Spinal cord (tissue), 9 donors: ENCODE measurements at regions not wholly inside any gene's neighbourhood (a gene's known extent, or its start where the extent isn't known, plus 50 kb on each side); places are given as distances from the start of the nearest gene placed in this dataset.

Source experiments
- DNase-seq, 6 donors: peaks; one replicate each; pipeline versions ENCODE4 v3.0.0 to v3.0.0-alpha.2; 2013 to 2015; ENCODE audit warnings: low spot score in 6 of 6, low read depth in 4 of 6
- H3K27ac ChIP-seq: one replicate; pipeline ENCODE4 v1.5.1; 2013; ENCODE audit warnings: low read depth, low read length, control low read depth
- H3K27me3 ChIP-seq: one replicate; pipeline ENCODE4 v1.6.1; 2013; ENCODE audit warnings: low read length; ENCODE audit not compliant: control insufficient read depth, insufficient read depth
- H3K36me3 ChIP-seq: one replicate; pipeline ENCODE4 v1.6.1; 2013; ENCODE audit warnings: low read length; ENCODE audit not compliant: control insufficient read depth, insufficient read depth
- H3K4me1 ChIP-seq: one replicate; pipeline ENCODE4 v1.6.1; 2013; ENCODE audit warnings: low read length; ENCODE audit not compliant: control insufficient read depth, insufficient read depth
- H3K4me3 ChIP-seq: one replicate; pipeline ENCODE4 v1.5.1; 2013; ENCODE audit warnings: low read depth, low read length, control low read depth
- H3K9me3 ChIP-seq: one replicate; pipeline ENCODE4 v1.6.1; 2013; ENCODE audit warnings: low read length; ENCODE audit not compliant: control insufficient read depth, insufficient read depth
- WGBS: methylation state at CpG from one replicate; pipeline ENCODE4 v1.1.5; 2013; ENCODE audit warnings: missing lambda C conversion rate; ENCODE audit not compliant: insufficient coverage; 5-methylcytosine and 5-hydroxymethylcytosine counted together
- donor health status: healthy.

- no peaks in the 10 kb centered on the region for H3K27me3 ChIP-seq
- no peaks in the 10 kb centered on the region for H3K9me3 ChIP-seq
- H3K4me1 ChIP-seq, result no peaks in the 10 kb centered on the region
- no peaks in the 10 kb centered on the region for H3K36me3 ChIP-seq
- H3K27ac ChIP-seq, result no peak overlapping the region
- 50% methylated on average over 2 of the region's 2 CpGs for WGBS
- no peak overlapping the region for H3K4me3 ChIP-seq
- DNase-seq, result peak in 1 of 6 donors; percentile 18
These were observed 1090.4 kb upstream of the RAG2 start for GRCh38 chr11:37688456-37688855.

GRCh38 chr11:37687130-37687529, 1089.1 kb upstream of the RAG2 start:
- Histone ChIP-seq H3K36me3 (no peaks in the 10 kb centered on the region), H3K9me3 (no peaks in the 10 kb centered on the region), H3K27me3 (no peaks in the 10 kb centered on the region), H3K27ac (no peak overlapping the region), H3K4me1 (no peaks in the 10 kb centered on the region), H3K4me3 (no peak overlapping the region)
- no peak for DNase-seq

- H3K4me3 ChIP-seq, result no peak overlapping the region
- H3K27me3 ChIP-seq, result no peaks in the 10 kb centered on the region
- H3K9me3 ChIP-seq, result no peaks in the 10 kb centered on the region
- no peaks in the 10 kb centered on the region for H3K36me3 ChIP-seq
- H3K4me1 ChIP-seq, result no peaks in the 10 kb centered on the region
- DNase-seq, result no peak
- no peak overlapping the region for H3K27ac ChIP-seq
These were observed 1073.3 kb upstream of the RAG2 start for GRCh38 chr11:37671321-37671720.

GRCh38 chr11:37666960-37667359, 1068.9 kb upstream of the RAG2 start:
- H3K27me3 ChIP-seq, result no peaks in the 10 kb centered on the region
- no peaks in the 10 kb centered on the region for H3K9me3 ChIP-seq
- no peak overlapping the region for H3K27ac ChIP-seq
- H3K4me1 ChIP-seq, result no peaks in the 10 kb centered on the region
- WGBS, result 89% methylated on average over 1 of the region's 2 CpGs
- no peaks in the 10 kb centered on the region for H3K36me3 ChIP-seq
- H3K4me3 ChIP-seq, result no peak overlapping the region
- DNase-seq, result no peak

- Histone ChIP-seq H3K27ac (no peak overlapping the region), H3K9me3 (no peaks in the 10 kb centered on the region), H3K36me3 (no peaks in the 10 kb centered on the region), H3K4me1 (no peaks in the 10 kb centered on the region), H3K27me3 (no peaks in the 10 kb centered on the region), H3K4me3 (no peak overlapping the region)
- no CpG with 5 or more reads among the region's 1 CpG for WGBS
- DNase-seq, result peak in 2 of 6 donors; percentile 5 to 10
These were observed 1059.6 kb upstream of the RAG2 start for GRCh38 chr11:37657645-37658044.

GRCh38 chr11:37647767-37648166, 1049.7 kb upstream of the RAG2 start:
- Histone ChIP-seq H3K27me3 (no peaks in the 10 kb centered on the region), H3K27ac (no peak overlapping the region), H3K36me3 (no peaks in the 10 kb centered on the region), H3K4me3 (no peak overlapping the region), H3K4me1 (no peaks in the 10 kb centered on the region), H3K9me3 (no peaks in the 10 kb centered on the region)
- DNase-seq, result peak in 1 of 6 donors; percentile 33
- no CpG with 5 or more reads among the region's 1 CpG for WGBS

- no peaks in the 10 kb centered on the region for H3K9me3 ChIP-seq
- H3K36me3 ChIP-seq, result no peaks in the 10 kb centered on the region
- no peaks in the 10 kb centered on the region for H3K4me1 ChIP-seq
- no peaks in the 10 kb centered on the region for H3K27me3 ChIP-seq
- 100% methylated on average over 1 of the region's 2 CpGs for WGBS
- no peak overlapping the region for H3K27ac ChIP-seq
- DNase-seq, result no peak
- no peak overlapping the region for H3K4me3 ChIP-seq
These were observed 1045.9 kb upstream of the RAG2 start for GRCh38 chr11:37643968-37644367.

- no peak overlapping the region for H3K4me3 ChIP-seq
- no CpG with 5 or more reads among the region's 2 CpGs for WGBS
- H3K27me3 ChIP-seq, result no peaks in the 10 kb centered on the region
- H3K4me1 ChIP-seq, result no peaks in the 10 kb centered on the region
- H3K9me3 ChIP-seq, result no peaks in the 10 kb centered on the region
- no peak for DNase-seq
- H3K36me3 ChIP-seq, result no peaks in the 10 kb centered on the region
- no peak overlapping the region for H3K27ac ChIP-seq
These were observed 1044.3 kb upstream of the RAG2 start for GRCh38 chr11:37642296-37642695.

GRCh38 chr11:37632748-37633147, 1034.7 kb upstream of the RAG2 start:
- Histone ChIP-seq H3K9me3 (no peaks in the 10 kb centered on the region), H3K27me3 (no peaks in the 10 kb centered on the region), H3K4me3 (no peak overlapping the region), H3K27ac (no peak overlapping the region), H3K36me3 (no peaks in the 10 kb centered on the region), H3K4me1 (no peaks in the 10 kb centered on the region)
- DNase-seq, result no peak

GRCh38 chr11:37630866-37631265, 1032.8 kb upstream of the RAG2 start:
- H3K27me3 ChIP-seq, result no peaks in the 10 kb centered on the region
- H3K36me3 ChIP-seq, result no peaks in the 10 kb centered on the region
- no peaks in the 10 kb centered on the region for H3K9me3 ChIP-seq
- DNase-seq, result no peak
- no CpG with 5 or more reads among the region's 1 CpG for WGBS
- no peak overlapping the region for H3K4me3 ChIP-seq
- H3K27ac ChIP-seq, result no peak overlapping the region
- H3K4me1 ChIP-seq, result no peaks in the 10 kb centered on the region

GRCh38 chr11:37623778-37624177, 1025.7 kb upstream of the RAG2 start:
- Histone ChIP-seq H3K36me3 (no peaks in the 10 kb centered on the region), H3K27me3 (no peaks in the 10 kb centered on the region), H3K4me1 (no peaks in the 10 kb centered on the region), H3K27ac (no peak overlapping the region), H3K4me3 (no peak overlapping the region), H3K9me3 (no peaks in the 10 kb centered on the region)
- no peak for DNase-seq
- WGBS, result 83% methylated on average over 1 of the region's 3 CpGs
